Colonic mucosa (tissue), 4 donors: ENCODE measurements at regions not wholly inside any gene's neighbourhood (a gene's known extent, or its start where the extent isn't known, plus 50 kb on each side); places are given as distances from the start of the nearest gene placed in this dataset.

Experiments
- DNase-seq: peaks from one replicate; pipeline ENCODE4 v3.0.0-alpha.2; 2020
- H3K27ac ChIP-seq: fragments of 200-600 bp; one replicate; pipeline ENCODE4 v1.8.0; 2021
- H3K27me3 ChIP-seq: fragments of 200-600 bp; one replicate; pipeline ENCODE4 v1.8.0; 2021
- H3K36me3 ChIP-seq: fragments of 200-600 bp; one replicate; pipeline ENCODE4 v1.8.0; 2021
- H3K4me1 ChIP-seq: fragments of 200-600 bp; one replicate; pipeline ENCODE4 v1.8.0; 2021; ENCODE audit warnings: mild to moderate bottlenecking
- H3K4me3 ChIP-seq: fragments of 200-600 bp; one replicate; pipeline ENCODE4 v1.8.0; 2021
- H3K9ac ChIP-seq, 2 donors: one replicate each; pipeline ENCODE4 v1.7.0; 2013; ENCODE audit warnings: control low read depth in 2 of 2, low read depth in 2 of 2, low read length in 2 of 2
- H3K9me3 ChIP-seq: fragments of 200-600 bp; one replicate; pipeline ENCODE4 v1.8.0; 2021
- CTCF ChIP-seq: fragments of 200-600 bp; IDR thresholded peaks from one replicate; pipeline ENCODE4 v1.8.0; 2022; ENCODE audit warnings: antibody characterized with exemption, mild to moderate bottlenecking
- intact Hi-C: fragments of 100-400 bp; cut with DNase I; formaldehyde crosslinking; loops from one replicate; pipeline ENCODE4 v1.14.1; 2022
- donor health status: healthy.
- donor health status: DM: no; HTN: no; CAD: no.
- donor health status: DM: no; HTN: no; CAD: no.

- no peaks in the 10 kb centered on the region for H3K9me3 ChIP-seq
- no peaks in the 10 kb centered on the region for H3K36me3 ChIP-seq
- no peak overlapping the region for H3K27ac ChIP-seq
- no peak for TF ChIP-seq CTCF
- H3K4me1 ChIP-seq, result no peaks in the 10 kb centered on the region
- no peaks in the 10 kb centered on the region for H3K27me3 ChIP-seq
- no peak for DNase-seq
- no peak overlapping the region for H3K4me3 ChIP-seq
- no peak overlapping the region for H3K9ac ChIP-seq
- intact Hi-C loops, result no loop called here
Observed at GRCh38 chrX:112967341-112967740, 126.7 kb upstream of the AMOT start.

GRCh38 chrX:112961981-112962380 is 121.3 kb upstream of the AMOT start:
- Histone ChIP-seq H3K9ac (no peak overlapping the region), H3K4me3 (no peak overlapping the region), H3K27me3 (no peaks in the 10 kb centered on the region), H3K4me1 (no peaks in the 10 kb centered on the region), H3K36me3 (no peaks in the 10 kb centered on the region), H3K9me3 (no peaks in the 10 kb centered on the region), H3K27ac (no peak overlapping the region)
- intact Hi-C loops, result no loop called here
- TF ChIP-seq CTCF, result no peak
- no peak for DNase-seq

GRCh38 chrX:112947981-112948615 is 107.5 kb upstream of the AMOT start:
- Histone ChIP-seq H3K9me3 (no peaks in the 10 kb centered on the region), H3K4me1 (no peaks in the 10 kb centered on the region), H3K9ac (no peak overlapping the region), H3K27me3 (peaks cover 4% of the 10 kb centered on the region), H3K36me3 (no peaks in the 10 kb centered on the region), H3K27ac (no peak overlapping the region), H3K4me3 (no peak overlapping the region)
- intact Hi-C loops, result no loop called here
- no peak for DNase-seq
- no peak for TF ChIP-seq CTCF

- no peak for TF ChIP-seq CTCF
- Histone ChIP-seq H3K27me3 (peaks cover 4% of the 10 kb centered on the region), H3K36me3 (no peaks in the 10 kb centered on the region), H3K4me1 (no peaks in the 10 kb centered on the region), H3K27ac (no peak overlapping the region), H3K9ac (no peak overlapping the region), H3K4me3 (no peak overlapping the region), H3K9me3 (no peaks in the 10 kb centered on the region)
- intact Hi-C loops, result no loop called here
- DNase-seq, result no peak
Observed at GRCh38 chrX:112946227-112946626, 105.6 kb upstream of the AMOT start.

GRCh38 chrX:112945826-112946225 is 105.2 kb upstream of the AMOT start:
- Histone ChIP-seq H3K4me1 (no peaks in the 10 kb centered on the region), H3K27me3 (peaks cover 4% of the 10 kb centered on the region), H3K27ac (no peak overlapping the region), H3K9ac (no peak overlapping the region), H3K4me3 (no peak overlapping the region), H3K9me3 (no peaks in the 10 kb centered on the region), H3K36me3 (no peaks in the 10 kb centered on the region)
- DNase-seq, result no peak
- TF ChIP-seq CTCF, result no peak
- intact Hi-C loops, result no loop called here
